ENCODE measurements at regions not wholly inside any gene's neighbourhood (a gene's known extent, or its start where the extent isn't known, plus 50 kb on each side); places are given as distances from the start of the nearest gene placed in this dataset.
"Not testable (repeated sequence)": the region's sequence is repeated elsewhere in the genome, so short reads cannot be mapped to it uniquely, and the experiment has no call there.

- Histone ChIP-seq H3K27me3 (ENCODE audit: insufficient read depth, poor library complexity, severe bottlenecking) (no peaks in the 10 kb centered on the region), H3K4me3 (replicated peaks; ENCODE audit: insufficient read depth, low read length) (no peak overlapping the region), H3K27ac (replicated peaks) (no peak overlapping the region)
- no peak for TF ChIP-seq GABPA (IDR thresholded peaks at IDR 0.05; ENCODE audit: low read depth)
- no peak for TF ChIP-seq POLR2AphosphoS5 (IDR thresholded peaks at IDR 0.05; ENCODE audit: low read depth)
- TF ChIP-seq, protein P1, sequence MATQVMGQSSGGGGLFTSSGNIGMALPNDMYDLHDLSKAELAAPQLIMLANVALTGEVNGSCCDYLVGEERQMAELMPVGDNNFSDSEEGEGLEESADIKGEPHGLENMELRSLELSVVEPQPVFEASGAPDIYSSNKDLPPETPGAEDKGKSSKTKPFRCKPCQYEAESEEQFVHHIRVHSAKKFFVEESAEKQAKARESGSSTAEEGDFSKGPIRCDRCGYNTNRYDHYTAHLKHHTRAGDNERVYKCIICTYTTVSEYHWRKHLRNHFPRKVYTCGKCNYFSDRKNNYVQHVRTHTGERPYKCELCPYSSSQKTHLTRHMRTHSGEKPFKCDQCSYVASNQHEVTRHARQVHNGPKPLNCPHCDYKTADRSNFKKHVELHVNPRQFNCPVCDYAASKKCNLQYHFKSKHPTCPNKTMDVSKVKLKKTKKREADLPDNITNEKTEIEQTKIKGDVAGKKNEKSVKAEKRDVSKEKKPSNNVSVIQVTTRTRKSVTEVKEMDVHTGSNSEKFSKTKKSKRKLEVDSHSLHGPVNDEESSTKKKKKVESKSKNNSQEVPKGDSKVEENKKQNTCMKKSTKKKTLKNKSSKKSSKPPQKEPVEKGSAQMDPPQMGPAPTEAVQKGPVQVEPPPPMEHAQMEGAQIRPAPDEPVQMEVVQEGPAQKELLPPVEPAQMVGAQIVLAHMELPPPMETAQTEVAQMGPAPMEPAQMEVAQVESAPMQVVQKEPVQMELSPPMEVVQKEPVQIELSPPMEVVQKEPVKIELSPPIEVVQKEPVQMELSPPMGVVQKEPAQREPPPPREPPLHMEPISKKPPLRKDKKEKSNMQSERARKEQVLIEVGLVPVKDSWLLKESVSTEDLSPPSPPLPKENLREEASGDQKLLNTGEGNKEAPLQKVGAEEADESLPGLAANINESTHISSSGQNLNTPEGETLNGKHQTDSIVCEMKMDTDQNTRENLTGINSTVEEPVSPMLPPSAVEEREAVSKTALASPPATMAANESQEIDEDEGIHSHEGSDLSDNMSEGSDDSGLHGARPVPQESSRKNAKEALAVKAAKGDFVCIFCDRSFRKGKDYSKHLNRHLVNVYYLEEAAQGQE (IDR thresholded peaks at IDR 0.05; ENCODE audit: insufficient replicate concordance, low read depth), result no peak
- TF ChIP-seq, protein P2, sequence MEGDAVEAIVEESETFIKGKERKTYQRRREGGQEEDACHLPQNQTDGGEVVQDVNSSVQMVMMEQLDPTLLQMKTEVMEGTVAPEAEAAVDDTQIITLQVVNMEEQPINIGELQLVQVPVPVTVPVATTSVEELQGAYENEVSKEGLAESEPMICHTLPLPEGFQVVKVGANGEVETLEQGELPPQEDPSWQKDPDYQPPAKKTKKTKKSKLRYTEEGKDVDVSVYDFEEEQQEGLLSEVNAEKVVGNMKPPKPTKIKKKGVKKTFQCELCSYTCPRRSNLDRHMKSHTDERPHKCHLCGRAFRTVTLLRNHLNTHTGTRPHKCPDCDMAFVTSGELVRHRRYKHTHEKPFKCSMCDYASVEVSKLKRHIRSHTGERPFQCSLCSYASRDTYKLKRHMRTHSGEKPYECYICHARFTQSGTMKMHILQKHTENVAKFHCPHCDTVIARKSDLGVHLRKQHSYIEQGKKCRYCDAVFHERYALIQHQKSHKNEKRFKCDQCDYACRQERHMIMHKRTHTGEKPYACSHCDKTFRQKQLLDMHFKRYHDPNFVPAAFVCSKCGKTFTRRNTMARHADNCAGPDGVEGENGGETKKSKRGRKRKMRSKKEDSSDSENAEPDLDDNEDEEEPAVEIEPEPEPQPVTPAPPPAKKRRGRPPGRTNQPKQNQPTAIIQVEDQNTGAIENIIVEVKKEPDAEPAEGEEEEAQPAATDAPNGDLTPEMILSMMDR (IDR thresholded peaks at IDR 0.05; ENCODE audit: insufficient read depth, low read length), result no peak
- no peak for TF ChIP-seq SPI1 (IDR thresholded peaks at IDR 0.05; ENCODE audit: borderline replicate concordance, low read depth)
- no peak for DNase-seq (ENCODE audit: low read depth in 1 of 2, low spot score in 1 of 2)
These were observed 133.0 kb upstream of the TMLHE start for GRCh38 chrX:155745792-155746191.

- Histone ChIP-seq H3K27me3 (ENCODE audit: insufficient read depth, poor library complexity, severe bottlenecking) (no peaks in the 10 kb centered on the region), H3K27ac (replicated peaks) (no peak overlapping the region), H3K4me3 (replicated peaks; ENCODE audit: insufficient read depth, low read length) (no peak overlapping the region)
- TF ChIP-seq GABPA (IDR thresholded peaks at IDR 0.05; ENCODE audit: low read depth) (no peak), POLR2AphosphoS5 (IDR thresholded peaks at IDR 0.05; ENCODE audit: low read depth) (no peak), SPI1 (IDR thresholded peaks at IDR 0.05; ENCODE audit: borderline replicate concordance, low read depth) (no peak)
- TF ChIP-seq, protein P2 (IDR thresholded peaks at IDR 0.05; ENCODE audit: insufficient read depth, low read length), result no peak
- TF ChIP-seq, protein P1 (IDR thresholded peaks at IDR 0.05; ENCODE audit: insufficient replicate concordance, low read depth), result no peak
- no peak for DNase-seq (ENCODE audit: low read depth in 1 of 2, low spot score in 1 of 2)
These were observed 131.8 kb upstream of the TMLHE start for GRCh38 chrX:155744534-155744933.

- not testable (repeated sequence) for H3K4me3 ChIP-seq (replicated peaks; ENCODE audit: insufficient read depth, low read length); H3K27ac ChIP-seq (replicated peaks); DNase-seq (ENCODE audit: low read depth in 1 of 2, low spot score in 1 of 2); H3K27me3 ChIP-seq (ENCODE audit: insufficient read depth, poor library complexity, severe bottlenecking)
These were observed 115.6 kb upstream of the TMLHE start for GRCh38 chrX:155728335-155728734.

DNA sequence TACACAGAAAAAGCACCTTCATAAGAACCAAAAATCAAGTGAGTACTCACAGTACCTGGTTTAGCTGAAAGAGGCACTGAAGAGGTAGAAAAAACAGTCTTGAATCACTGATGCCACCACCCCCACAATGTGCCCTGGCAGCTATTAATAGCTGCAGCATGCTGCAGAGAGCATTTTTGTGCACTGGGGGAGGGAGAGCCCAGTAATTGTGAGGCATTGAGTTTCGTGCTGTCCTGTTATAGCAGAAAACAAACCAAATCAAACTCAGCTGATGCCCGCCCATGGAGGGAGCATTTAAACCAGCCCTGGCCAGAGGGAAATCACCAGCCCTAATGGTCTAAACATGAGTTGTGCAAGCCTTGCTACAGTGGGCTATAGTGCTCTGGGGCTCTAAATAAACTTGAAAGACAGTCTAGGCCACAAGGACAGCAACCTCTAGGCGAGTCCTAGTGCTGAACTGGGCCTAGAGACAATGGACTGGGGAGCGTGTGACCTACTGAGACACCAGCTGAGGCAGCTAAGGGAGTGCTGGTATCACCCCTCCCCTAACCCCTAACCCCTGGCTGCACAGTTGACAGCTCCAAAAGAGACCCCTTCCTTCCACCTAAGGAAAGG, 106.3 kb upstream of the TMLHE start:
- H3K4me3 ChIP-seq (replicated peaks; ENCODE audit: insufficient read depth, low read length), result no peak overlapping the region
- TF ChIP-seq POLR2AphosphoS5 (IDR thresholded peaks at IDR 0.05; ENCODE audit: low read depth), result no peak
- no peak for TF ChIP-seq GABPA (IDR thresholded peaks at IDR 0.05; ENCODE audit: low read depth)
- TF ChIP-seq, protein P2 (IDR thresholded peaks at IDR 0.05; ENCODE audit: insufficient read depth, low read length), result no peak
- TF ChIP-seq SPI1 (IDR thresholded peaks at IDR 0.05; ENCODE audit: borderline replicate concordance, low read depth), result no peak
- TF ChIP-seq, protein P1 (IDR thresholded peaks at IDR 0.05; ENCODE audit: insufficient replicate concordance, low read depth), result no peak
- no peak for DNase-seq (ENCODE audit: low read depth in 1 of 2, low spot score in 1 of 2)
- H3K27ac ChIP-seq (replicated peaks), result no peak overlapping the region
- no peaks in the 10 kb centered on the region for H3K27me3 ChIP-seq (ENCODE audit: insufficient read depth, poor library complexity, severe bottlenecking)
